ENCODE measurements at regions not wholly inside any gene's neighbourhood (a gene's known extent, or its start where the extent isn't known, plus 50 kb on each side); places are given as distances from the start of the nearest gene placed in this dataset.

DNA sequence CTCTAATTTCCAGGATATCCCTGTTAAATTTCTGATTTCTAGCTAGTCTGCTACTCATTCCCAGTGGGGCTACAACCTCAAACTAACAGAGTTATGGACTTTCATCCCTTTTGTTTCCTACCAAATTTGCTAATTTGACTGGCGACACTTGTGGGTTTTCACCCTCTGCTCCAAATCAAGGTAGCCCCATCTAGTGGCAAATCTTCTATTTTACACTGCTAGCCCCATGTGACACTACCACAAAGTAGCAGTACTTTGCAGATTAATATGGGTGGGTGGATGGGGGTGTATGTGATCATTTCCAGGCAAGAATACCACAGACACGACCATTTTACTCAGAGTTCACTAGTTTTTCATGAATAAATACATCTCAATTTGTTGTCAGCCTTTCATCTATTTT lies 150.3 kb downstream of the MSL3 start:
- no peak overlapping the region for H3K27ac ChIP-seq
- TF ChIP-seq, protein P1, sequence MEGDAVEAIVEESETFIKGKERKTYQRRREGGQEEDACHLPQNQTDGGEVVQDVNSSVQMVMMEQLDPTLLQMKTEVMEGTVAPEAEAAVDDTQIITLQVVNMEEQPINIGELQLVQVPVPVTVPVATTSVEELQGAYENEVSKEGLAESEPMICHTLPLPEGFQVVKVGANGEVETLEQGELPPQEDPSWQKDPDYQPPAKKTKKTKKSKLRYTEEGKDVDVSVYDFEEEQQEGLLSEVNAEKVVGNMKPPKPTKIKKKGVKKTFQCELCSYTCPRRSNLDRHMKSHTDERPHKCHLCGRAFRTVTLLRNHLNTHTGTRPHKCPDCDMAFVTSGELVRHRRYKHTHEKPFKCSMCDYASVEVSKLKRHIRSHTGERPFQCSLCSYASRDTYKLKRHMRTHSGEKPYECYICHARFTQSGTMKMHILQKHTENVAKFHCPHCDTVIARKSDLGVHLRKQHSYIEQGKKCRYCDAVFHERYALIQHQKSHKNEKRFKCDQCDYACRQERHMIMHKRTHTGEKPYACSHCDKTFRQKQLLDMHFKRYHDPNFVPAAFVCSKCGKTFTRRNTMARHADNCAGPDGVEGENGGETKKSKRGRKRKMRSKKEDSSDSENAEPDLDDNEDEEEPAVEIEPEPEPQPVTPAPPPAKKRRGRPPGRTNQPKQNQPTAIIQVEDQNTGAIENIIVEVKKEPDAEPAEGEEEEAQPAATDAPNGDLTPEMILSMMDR (conservative IDR thresholded peaks at IDR 0.05): peak; percentile 64
- TF ChIP-seq ZFX (IDR thresholded peaks at IDR 0.05): no peak

- TF ChIP-seq, protein P1 (conservative IDR thresholded peaks at IDR 0.05): no peak
- no peak for TF ChIP-seq ZFX (IDR thresholded peaks at IDR 0.05)
- no peak overlapping the region for H3K27ac ChIP-seq
Measured at GRCh38 chrX:11913001-11913400, 155.0 kb downstream of the MSL3 start.

- TF ChIP-seq, protein P1 (conservative IDR thresholded peaks at IDR 0.05): no peak
- no peak for TF ChIP-seq ZFX (IDR thresholded peaks at IDR 0.05)
Measured at GRCh38 chrX:11929476-11929875, 171.4 kb downstream of the MSL3 start.

GRCh38 chrX:11932423-11932822 lies 174.4 kb downstream of the MSL3 start:
- no peak overlapping the region for H3K27ac ChIP-seq
- TF ChIP-seq ZFX (IDR thresholded peaks at IDR 0.05): no peak
- TF ChIP-seq, protein P1 (conservative IDR thresholded peaks at IDR 0.05): no peak

More at GRCh38 chrX:11929476-11929875, 171.4 kb downstream of the MSL3 start:
- H3K27ac ChIP-seq: no peak overlapping the region

DNA sequence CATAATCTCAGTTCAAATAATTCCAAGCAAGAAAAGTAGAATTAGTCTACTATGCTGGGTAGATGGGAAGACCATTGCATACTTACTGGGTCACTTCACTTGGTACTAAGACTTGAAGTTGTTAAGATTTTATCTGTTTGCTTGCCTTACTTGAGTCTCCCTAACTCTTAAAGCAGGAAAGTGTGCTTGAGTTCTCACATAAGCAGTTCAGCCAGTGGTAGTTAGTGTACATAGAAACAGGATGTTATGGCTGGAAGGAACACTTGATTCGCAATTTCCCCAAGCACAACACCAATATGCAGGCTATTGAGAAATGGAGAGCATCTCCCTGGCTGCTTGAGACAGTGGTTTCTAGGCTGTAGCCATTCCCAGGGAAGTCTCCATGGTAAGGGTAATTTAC lies 176.1 kb downstream of the MSL3 start:
- no peak overlapping the region for H3K27ac ChIP-seq
- TF ChIP-seq, protein P1 (conservative IDR thresholded peaks at IDR 0.05): no peak
- no peak for TF ChIP-seq ZFX (IDR thresholded peaks at IDR 0.05)

- no peak overlapping the region for H3K27ac ChIP-seq
- TF ChIP-seq, protein P1 (conservative IDR thresholded peaks at IDR 0.05): no peak
- no peak for TF ChIP-seq ZFX (IDR thresholded peaks at IDR 0.05)
Measured at GRCh38 chrX:11941571-11941970, 183.5 kb downstream of the MSL3 start.

GRCh38 chrX:11944501-11944900 lies 186.5 kb downstream of the MSL3 start:
- no peak overlapping the region for H3K27ac ChIP-seq
- TF ChIP-seq, protein P1 (conservative IDR thresholded peaks at IDR 0.05): peak; percentile 35
- TF ChIP-seq ZFX (IDR thresholded peaks at IDR 0.05): no peak

All from C4-2B (cell line).